Ecto neural progenitor cell (in vitro differentiated cells): ENCODE measurements at regions not wholly inside any gene's neighbourhood (a gene's known extent, or its start where the extent isn't known, plus 50 kb on each side); places are given as distances from the start of the nearest gene placed in this dataset.
"Not testable (repeated sequence)": the region's sequence is repeated elsewhere in the genome, so short reads cannot be mapped to it uniquely, and the experiment has no call there.

Experiments used
- DNase-seq: peaks from one replicate; pipeline ENCODE4 v3.0.0-alpha.2; 2018; ENCODE audit warnings: low spot score

GRCh38 chr1:204782118-204782700 lies 88.5 kb upstream of the NFASC start:
- DNase-seq: no peak

GRCh38 chr1:204785023-204785422 lies 85.6 kb upstream of the NFASC start:
- not testable (repeated sequence) for DNase-seq

DNA sequence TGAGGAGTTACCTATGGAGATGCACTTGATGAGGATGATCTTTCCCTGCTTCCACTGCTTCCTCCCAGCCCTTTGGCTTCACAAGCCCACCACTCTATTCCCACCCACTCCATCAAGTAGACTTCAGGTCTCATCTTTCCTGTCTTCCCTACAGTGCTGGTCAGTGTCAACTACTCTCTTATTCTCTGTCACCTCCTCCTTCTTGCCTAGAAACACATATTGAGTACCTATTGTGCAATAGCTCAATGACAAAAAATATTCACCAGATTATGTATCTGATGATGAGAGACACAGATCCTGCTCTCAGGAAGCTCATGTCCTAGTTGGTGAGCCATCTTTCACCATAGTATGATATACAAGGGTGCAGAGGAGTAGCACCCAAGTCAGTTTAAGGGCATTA lies 82.2 kb upstream of the NFASC start:
- DNase-seq: no peak

- peak; percentile 89 for DNase-seq
Measured at GRCh38 chr1:204791453-204792353, 79.0 kb upstream of the NFASC start.

DNA sequence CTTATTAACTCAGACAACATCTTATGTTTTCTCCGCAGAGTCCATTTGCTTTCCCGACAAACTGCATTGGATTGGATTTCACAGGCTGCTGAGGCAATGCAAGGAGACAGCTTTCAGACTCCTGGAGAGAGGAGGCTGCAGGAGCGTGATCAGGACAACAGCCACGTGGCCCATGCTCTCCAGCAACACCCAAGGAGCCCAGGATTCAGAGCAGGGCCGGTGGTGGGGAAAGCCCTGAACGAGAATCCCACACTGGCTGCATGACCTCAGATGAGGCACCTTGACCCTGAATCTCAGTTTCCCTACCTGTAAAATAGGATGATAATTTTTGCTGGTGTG lies 78.3 kb upstream of the NFASC start:
- DNase-seq: no peak

DNA sequence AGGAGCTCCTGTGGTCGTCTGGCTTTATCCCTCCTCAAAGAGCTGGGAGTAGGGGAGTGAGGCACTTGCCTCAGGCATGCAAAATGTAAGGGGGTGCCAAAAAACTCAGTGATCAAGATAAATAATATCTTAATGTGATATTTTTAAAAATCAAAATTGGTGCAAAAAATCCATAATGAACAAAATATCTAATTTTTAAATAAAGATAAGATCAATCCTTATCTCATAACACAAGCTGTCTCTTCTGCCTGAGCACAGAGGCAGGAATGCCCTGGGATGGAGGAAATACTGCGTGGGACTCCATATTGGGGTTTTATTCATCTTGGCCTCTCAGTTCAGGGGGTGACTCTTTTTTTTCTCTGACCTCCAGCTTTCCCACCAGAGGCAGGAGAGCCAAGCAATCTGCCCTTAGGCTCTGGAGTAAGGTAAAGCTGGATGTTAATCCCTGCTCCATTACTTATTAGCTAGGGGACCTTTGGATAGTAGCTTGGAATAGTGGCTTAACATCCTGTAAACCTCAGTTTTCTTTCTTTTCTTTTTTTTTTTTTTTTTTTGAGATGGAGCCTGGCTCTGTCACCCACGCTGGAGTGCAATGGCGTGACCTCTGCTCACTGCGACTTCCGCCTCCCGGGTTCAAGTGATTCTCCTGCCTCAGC lies 77.3 kb upstream of the NFASC start:
- DNase-seq: no peak

GRCh38 chr1:204796886-204797285 lies 73.8 kb upstream of the NFASC start:
- not testable (repeated sequence) for DNase-seq

- no peak for DNase-seq
Measured at GRCh38 chr1:204797401-204797800, 73.3 kb upstream of the NFASC start.

DNA sequence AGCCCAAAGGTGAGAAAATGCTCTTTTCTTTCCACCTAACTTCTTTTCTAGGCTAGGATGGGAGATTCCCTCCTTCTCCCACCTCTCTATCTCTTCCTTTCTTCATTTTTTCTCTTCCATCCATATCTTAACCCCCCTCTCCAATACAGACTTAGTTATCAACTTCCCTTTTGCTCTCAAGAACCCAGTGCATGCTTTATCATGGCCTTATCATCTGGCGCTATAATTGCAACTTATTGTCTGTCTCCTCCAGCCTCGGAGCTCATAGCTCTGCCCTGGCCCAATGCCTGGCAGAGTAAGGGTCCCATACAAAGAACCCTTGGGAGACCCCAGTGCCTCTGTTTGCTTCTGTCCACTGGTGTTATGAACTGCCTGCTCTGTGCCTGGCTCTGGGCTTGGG lies 71.0 kb upstream of the NFASC start:
- no peak for DNase-seq

DNA sequence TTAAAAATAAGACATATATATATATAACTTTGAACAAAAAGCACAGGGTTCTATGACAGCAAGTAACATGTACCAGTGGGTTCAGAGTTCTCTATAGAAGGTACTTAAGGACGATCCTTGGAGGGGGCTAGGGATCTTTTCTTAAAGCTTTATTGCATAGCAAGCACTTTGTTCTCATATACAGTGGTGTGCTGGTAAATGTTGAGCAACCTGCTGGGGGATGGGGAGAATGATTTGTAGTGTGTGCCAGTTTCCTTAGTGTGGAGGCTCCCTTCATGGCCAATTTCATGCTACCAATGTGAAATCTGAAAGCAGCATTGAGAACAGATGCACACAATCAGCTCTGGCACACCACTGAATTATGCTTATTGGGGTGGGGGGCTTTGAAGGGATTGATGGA lies 69.5 kb upstream of the NFASC start:
- DNase-seq: no peak

- DNase-seq: no peak
Measured at GRCh38 chr1:204802401-204803175, 68.1 kb upstream of the NFASC start.

DNA sequence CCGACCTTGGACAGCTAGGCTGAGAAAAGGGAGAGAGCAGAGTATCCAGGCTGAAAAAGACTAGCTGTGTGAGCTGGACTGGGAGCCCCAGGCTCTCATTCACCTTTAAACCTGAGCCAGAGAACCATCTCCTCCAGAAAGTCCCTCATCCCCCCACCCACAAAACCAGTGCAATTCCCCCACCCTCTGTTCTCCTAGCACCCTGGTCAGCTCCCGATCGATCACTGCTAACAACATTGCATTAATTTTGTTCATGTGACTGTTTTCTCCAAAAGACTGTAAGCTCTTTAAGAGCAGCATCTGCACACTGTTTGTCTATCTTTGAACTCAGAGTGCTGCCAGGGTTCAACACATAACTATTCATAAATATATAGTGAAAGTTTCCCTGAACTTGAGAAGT lies 67.1 kb upstream of the NFASC start:
- no peak for DNase-seq

GRCh38 chr1:204806943-204807687 lies 63.5 kb upstream of the NFASC start:
- DNase-seq: peak; percentile 95

DNA sequence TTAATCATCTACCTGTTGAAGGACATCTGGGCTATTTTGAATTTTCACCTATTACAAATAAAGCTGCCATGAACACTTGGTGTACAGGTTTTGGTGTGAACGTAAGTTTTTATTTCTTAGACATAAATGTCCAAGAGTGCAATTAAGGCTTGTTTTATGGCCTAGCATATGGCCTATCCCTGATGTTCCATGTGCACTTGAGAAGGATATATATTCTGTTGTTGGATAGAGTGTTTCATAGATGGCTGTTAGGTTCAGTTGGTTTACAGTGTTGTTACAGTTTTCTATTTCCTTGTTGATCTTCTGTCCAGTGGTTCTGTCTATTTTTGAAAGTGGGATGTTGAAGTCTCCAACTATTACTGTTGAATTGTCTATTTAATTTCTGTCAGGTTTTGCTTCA lies 61.2 kb upstream of the NFASC start:
- DNase-seq: no peak

GRCh38 chr1:204812842-204813241 lies 57.8 kb upstream of the NFASC start:
- DNase-seq: no peak

DNA sequence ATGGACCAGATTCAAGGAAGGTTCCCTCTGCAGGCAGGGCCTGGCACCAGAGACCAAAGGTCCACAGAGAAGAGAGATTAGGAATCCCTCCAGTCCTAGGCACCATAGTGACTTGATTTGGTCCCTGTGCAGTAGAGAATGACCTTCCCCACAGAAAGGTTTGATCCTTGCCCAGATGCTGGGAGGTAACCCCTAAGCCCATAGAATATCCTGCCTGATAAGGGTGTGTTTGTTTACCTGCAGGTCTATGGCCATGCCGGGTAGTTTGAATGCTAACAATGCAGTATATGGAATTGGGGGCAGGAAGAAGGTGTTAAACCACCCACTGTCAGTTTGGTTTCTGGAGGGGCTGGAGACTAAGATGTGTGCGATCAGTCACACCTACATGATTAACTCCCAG lies 57.1 kb upstream of the NFASC start:
- no peak for DNase-seq

- no peak for DNase-seq
Measured at GRCh38 chr1:204814166-204814884, 56.3 kb upstream of the NFASC start.

DNA sequence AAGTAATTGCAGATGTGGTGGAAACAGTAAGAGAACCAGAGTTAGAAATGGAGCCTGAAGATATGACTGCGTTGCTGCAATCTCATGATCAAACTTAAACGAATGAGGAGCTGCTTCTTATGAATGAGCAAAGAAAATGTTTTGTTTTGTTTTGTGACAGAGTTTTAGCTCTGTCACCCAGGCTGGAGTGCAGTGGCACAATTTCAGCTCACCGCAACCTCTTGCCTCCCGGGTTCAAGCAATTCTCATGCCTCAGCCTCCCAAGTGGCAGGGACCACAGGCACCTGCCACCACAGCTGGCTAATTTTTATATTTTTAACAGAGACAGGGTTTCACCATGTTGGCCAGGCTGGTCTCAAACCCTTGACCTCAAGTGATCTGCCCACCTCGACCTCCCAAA lies 53.3 kb upstream of the NFASC start:
- no peak for DNase-seq

GRCh38 chr1:204818998-204819397 lies 51.7 kb upstream of the NFASC start:
- DNase-seq: no peak

DNA sequence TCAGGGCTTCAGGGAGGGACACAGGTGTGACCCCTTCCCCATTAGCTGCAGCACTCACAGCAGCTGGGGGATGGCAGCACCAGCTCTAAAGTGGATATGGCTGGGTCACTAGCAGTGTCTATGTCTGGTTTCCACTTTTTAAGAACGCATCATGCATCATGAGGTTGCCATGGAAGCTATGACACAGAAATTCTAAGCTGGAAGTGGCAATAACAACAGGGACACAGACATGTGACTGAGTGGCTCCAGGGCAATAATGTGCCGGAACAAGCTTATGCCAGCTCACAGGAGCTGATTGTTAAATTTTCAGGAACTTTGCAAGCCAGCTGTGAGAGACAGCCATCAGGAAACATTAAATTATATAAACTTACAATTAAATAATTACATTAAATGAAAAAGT lies 51.2 kb upstream of the NFASC start:
- DNase-seq: no peak
